HEK293 (cell line): ENCODE measurements at regions not wholly inside any gene's neighbourhood (a gene's known extent, or its start where the extent isn't known, plus 50 kb on each side); places are given as distances from the start of the nearest gene placed in this dataset.

ENCODE experiments used
- CTCF ChIP-seq: fragments of 450-650 bp; formaldehyde crosslinking; IDR thresholded peaks from 2 replicates; pipeline ENCODE4 v1.5.1; 2016; ENCODE audit warnings: missing biosample characterization, missing genetic modification characterization
- HOXA7 ChIP-seq: sonication (generic); formaldehyde crosslinking; IDR thresholded peaks from 2 replicates; pipeline ENCODE4 v1.8.1; 2022; ENCODE audit warnings: missing genetic modification reagents, borderline replicate concordance
- KLF7 ChIP-seq: fragments of 450-650 bp; formaldehyde crosslinking; IDR thresholded peaks from 2 replicates; pipeline ENCODE4 v1.5.1; 2016; ENCODE audit warnings: missing biosample characterization, missing genetic modification characterization, borderline replicate concordance

GRCh38 chr14:87087881-87088280 is 905.1 kb downstream of the GALC start:
- TF ChIP-seq HOXA7 (CRISPR knock-in tag) (no peak), KLF7 (tag by site-specific recombination) (no peak), CTCF (tag by site-specific recombination) (no peak)
